ENCODE measurements at regions not wholly inside any gene's neighbourhood (a gene's known extent, or its start where the extent isn't known, plus 50 kb on each side); places are given as distances from the start of the nearest gene placed in this dataset.
"Not testable (repeated sequence)": the region's sequence is repeated elsewhere in the genome, so short reads cannot be mapped to it uniquely, and the experiment has no call there.

DNA sequence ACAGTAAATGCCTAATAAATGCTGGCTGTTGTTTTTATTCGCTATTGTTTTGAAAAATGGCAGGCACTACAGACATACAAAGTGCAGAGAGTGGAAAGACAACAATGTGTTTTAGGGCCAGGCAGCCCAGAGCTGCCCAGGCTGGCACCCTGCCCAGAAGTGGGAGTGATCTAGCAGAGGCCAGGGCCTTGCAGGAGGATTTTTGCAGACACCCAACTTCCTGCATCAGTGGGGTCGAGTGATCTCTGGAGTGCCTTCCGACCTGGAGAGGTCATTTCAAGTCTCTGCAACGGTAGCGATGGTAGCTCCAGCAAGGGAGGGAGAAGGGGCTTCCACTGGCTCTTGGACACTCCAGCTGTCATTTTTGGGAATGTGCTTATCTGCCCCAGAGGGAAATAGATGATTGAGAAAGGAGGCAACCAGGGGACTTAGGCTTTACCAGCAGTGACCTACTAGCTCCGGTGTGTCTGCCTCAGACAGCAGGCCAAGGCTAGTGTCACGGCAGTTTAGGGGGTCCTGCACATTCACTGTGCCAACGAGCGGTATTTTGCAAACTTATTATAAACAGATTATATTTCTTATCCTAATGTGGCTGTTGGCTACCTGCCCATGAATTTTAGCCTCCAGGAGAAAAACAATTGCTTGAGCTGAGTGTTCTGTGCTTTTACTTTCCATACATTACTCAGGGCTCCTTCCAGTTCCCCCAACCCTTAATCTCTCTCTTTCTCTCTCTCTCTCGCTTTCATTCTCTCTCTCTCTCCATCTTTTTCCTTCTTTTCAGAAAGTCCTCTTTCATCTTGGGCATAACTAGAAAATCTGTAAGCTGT is 153.9 kb upstream of the PLGLB2 start:
- peak; percentile 43 to 56 for DNase-seq

DNA sequence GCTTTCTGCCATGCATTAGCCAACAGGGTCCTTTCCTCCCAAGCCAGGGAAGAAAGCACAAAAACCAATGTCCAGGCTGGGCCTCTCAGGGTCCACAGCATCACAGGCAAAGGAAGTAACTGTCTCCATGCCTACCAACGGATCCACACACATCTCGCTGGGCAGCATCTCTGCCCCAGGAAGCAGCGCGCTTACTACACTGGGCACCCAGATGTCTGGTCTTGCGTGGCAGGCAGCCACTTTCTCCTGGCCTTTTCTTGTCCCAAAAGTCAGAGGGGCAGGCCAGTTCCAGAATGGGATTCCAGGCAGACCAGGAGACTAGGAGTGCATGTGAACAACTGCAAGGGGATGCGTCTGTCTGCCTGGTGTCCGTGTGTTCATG is 153.3 kb upstream of the PLGLB2 start:
- DNase-seq, result not testable (repeated sequence)

- DNase-seq, result not testable (repeated sequence)
Observed at GRCh38 chr2:87595017-87595416, 152.9 kb upstream of the PLGLB2 start.

GRCh38 chr2:87600961-87601360 is 146.9 kb upstream of the PLGLB2 start:
- not testable (repeated sequence) for DNase-seq

DNA sequence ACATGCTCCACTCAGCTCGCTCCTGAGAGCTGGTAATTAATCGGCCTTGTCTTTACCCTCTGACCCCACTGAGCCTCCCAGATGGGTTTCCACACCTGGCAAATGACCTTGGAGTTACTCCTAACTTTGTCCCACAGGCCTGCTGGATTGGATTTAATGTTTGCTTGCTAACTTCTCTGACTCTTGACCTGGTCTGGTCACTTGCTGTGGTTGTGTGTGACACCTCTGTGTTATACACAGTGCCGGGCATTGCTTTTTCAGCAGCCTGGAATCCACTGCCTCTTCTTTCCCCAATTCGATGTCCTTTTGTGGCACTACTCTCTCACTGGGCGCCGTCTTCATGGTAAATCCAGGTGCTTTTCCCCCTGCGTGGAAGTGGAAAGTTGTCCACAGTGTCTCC is 145.8 kb upstream of the PLGLB2 start:
- DNase-seq, result not testable (repeated sequence)

DNA sequence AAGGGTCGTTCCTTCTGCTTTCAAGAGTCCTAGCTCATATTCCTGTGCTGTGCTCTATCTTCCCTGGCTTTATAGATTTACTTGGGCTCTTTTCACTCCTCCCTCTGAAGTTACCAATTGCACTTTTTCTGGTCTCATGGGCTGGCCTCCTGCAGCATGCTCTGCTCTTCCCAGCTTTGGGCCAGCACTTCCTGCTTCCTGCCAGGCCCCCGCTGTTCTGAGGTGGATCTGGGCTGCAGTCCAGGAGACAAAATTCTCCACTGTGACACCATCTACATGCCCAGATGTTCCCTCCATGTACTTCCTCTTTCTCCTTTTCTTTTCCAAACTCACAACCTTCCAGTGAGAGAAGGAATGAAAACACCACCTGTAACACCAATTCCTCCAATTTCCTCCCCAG is 145.2 kb upstream of the PLGLB2 start:
- not testable (repeated sequence) for DNase-seq

GRCh38 chr2:87603418-87604278 is 144.2 kb upstream of the PLGLB2 start:
- DNase-seq, result not testable (repeated sequence)

DNA sequence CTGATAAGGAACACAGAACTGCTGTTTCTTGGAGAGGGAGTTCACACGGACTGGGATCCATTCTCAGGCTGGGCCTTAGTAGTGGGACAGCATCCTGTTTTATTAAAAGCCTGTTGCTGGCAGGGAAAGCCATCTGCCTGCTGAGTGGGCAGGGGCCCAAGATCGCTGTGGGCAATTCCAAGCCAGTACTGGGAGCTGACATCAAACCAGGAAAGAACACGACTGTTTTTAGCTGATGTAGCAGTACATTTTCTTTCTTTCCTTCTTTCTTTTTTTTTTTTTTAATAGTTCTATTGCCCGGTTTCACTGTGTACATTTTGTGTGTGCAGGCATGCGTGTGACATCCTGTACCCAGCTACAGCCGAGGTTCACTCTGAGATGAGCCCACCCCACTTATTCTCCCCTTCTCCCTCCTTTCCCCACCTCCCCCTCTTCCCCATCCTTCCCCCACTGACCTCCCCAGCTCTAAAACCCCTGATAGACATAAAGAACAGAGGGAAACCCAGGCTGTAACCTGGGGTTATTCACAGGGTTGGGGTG is 143.5 kb upstream of the PLGLB2 start:
- DNase-seq, result not testable (repeated sequence)

- DNase-seq, result not testable (repeated sequence)
Observed at GRCh38 chr2:87604980-87605379, 142.9 kb upstream of the PLGLB2 start.

GRCh38 chr2:87608377-87609166 is 139.3 kb upstream of the PLGLB2 start:
- DNase-seq, result not testable (repeated sequence)

- DNase-seq, result not testable (repeated sequence)
Observed at GRCh38 chr2:87610974-87611373, 136.9 kb upstream of the PLGLB2 start.

DNA sequence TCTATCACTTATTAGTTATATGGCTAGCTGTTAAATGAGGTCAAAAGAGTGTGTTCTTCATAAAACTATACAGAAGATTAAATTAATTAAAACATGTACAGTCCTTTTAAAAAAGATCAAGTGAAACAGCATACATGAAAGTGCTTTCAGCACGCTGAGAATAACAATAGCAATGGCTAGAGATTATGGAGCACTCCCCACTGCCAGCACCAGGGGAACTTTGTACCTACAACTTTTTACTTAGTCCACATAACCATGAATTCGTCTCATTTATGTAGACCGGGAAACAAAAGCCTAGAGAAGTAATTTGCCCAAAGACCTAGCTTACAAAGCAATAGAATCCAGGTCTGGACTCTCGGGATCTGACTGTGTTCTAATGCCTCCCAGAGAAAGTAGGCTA is 136.5 kb upstream of the PLGLB2 start:
- DNase-seq, result not testable (repeated sequence)

DNA sequence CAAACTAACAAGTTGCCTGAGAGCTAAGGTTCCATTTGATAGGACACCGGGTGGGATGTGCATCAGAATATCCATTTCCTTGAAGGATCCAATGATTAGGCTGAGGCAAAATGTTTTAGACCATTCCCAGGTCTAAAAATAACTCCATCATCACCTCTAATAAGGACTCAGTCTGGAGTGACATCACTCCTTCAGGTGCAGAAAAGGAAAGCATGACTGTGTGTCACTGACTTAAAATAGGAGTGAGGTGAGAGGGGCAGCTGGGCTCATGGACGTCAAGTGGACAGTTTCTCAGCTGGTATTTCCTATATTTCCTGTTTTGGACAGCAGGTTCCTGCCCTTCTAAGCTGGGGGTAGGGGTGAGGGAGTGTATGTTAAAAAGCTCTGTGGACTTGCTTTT is 135.9 kb upstream of the PLGLB2 start:
- DNase-seq, result not testable (repeated sequence)

GRCh38 chr2:87614829-87615434 is 133.0 kb upstream of the PLGLB2 start:
- not testable (repeated sequence) for DNase-seq

DNA sequence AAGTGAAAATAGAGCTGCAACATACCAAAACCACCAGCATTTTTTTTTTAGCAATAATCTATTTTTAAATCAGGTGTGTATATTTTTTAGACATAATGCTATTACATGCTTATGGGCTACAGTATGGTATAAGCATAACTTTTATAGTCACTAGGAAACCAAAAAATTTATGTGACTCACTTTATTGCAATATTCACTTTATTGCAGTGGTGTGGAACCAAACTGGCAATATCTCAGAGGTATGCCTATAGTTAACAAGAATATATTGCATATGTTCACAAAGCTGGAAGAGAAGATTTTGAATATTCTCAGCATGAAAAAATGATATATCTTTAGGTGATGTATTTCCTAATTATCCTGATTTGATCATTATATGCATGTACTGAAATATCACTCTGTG is 128.8 kb upstream of the PLGLB2 start:
- not testable (repeated sequence) for DNase-seq

GRCh38 chr2:87621139-87621538 is 126.7 kb upstream of the PLGLB2 start:
- DNase-seq, result not testable (repeated sequence)

- not testable (repeated sequence) for DNase-seq
Observed at GRCh38 chr2:87622720-87623119, 125.2 kb upstream of the PLGLB2 start.

GRCh38 chr2:87629491-87630458 is 118.1 kb upstream of the PLGLB2 start:
- peak in 1 of 2 donors; percentile 7 for DNase-seq

- DNase-seq, result not testable (repeated sequence)
Observed at GRCh38 chr2:87630892-87631291, 117.0 kb upstream of the PLGLB2 start.

GRCh38 chr2:87631402-87631801 is 116.5 kb upstream of the PLGLB2 start:
- DNase-seq, result not testable (repeated sequence)
